ENCODE measurements at regions not wholly inside any gene's neighbourhood (a gene's known extent, or its start where the extent isn't known, plus 50 kb on each side); places are given as distances from the start of the nearest gene placed in this dataset.
A peak's percentile ranks its signal among the peaks of the same experiment; 100 is the strongest.

- H3K27me3 ChIP-seq: no peaks in the 10 kb centered on the region
- no peaks in the 10 kb centered on the region for H3K36me3 ChIP-seq
- DNase-seq: no peak
- no peak overlapping the region for H3K4me3 ChIP-seq
- H3K9me3 ChIP-seq: no peaks in the 10 kb centered on the region
Measured at GRCh38 chr2:226076529-226076928, 677.0 kb downstream of the NYAP2 start.

- DNase-seq: no peak
- no peaks in the 10 kb centered on the region for H3K27me3 ChIP-seq
Measured at GRCh38 chr2:226074391-226074790, 674.9 kb downstream of the NYAP2 start.

GRCh38 chr2:226073496-226074160, 674.1 kb downstream of the NYAP2 start:
- no peaks in the 10 kb centered on the region for H3K9me3 ChIP-seq
- no peaks in the 10 kb centered on the region for H3K27me3 ChIP-seq
- no peak overlapping the region for H3K4me3 ChIP-seq
- no peak for DNase-seq
- no peaks in the 10 kb centered on the region for H3K36me3 ChIP-seq

More at GRCh38 chr2:226074391-226074790, 674.9 kb downstream of the NYAP2 start:
- H3K4me3 ChIP-seq: no peak overlapping the region
- H3K36me3 ChIP-seq: no peaks in the 10 kb centered on the region
- no peaks in the 10 kb centered on the region for H3K9me3 ChIP-seq

GRCh38 chr2:226066873-226067272, 667.4 kb downstream of the NYAP2 start:
- no peaks in the 10 kb centered on the region for H3K36me3 ChIP-seq
- H3K27me3 ChIP-seq: no peaks in the 10 kb centered on the region
- DNase-seq: no peak
- H3K4me3 ChIP-seq: no peak overlapping the region
- no peaks in the 10 kb centered on the region for H3K9me3 ChIP-seq

- Histone ChIP-seq H3K9me3 (no peaks in the 10 kb centered on the region), H3K36me3 (no peaks in the 10 kb centered on the region), H3K27me3 (no peaks in the 10 kb centered on the region), H3K4me3 (no peak overlapping the region)
- no peak for DNase-seq
Measured at GRCh38 chr2:226066391-226066790, 666.9 kb downstream of the NYAP2 start.

- no peaks in the 10 kb centered on the region for H3K9me3 ChIP-seq
- no peaks in the 10 kb centered on the region for H3K36me3 ChIP-seq
- no peaks in the 10 kb centered on the region for H3K27me3 ChIP-seq
- no peak overlapping the region for H3K4me3 ChIP-seq
- no peak for DNase-seq
Measured at GRCh38 chr2:226064932-226065570, 665.5 kb downstream of the NYAP2 start.

- Histone ChIP-seq H3K36me3 (no peaks in the 10 kb centered on the region), H3K4me3 (no peak overlapping the region), H3K9me3 (no peaks in the 10 kb centered on the region), H3K27me3 (no peaks in the 10 kb centered on the region)
- peak; percentile 35 for DNase-seq
Measured at GRCh38 chr2:226063704-226064440, 664.4 kb downstream of the NYAP2 start.

GRCh38 chr2:226059961-226060627, 660.6 kb downstream of the NYAP2 start:
- Histone ChIP-seq H3K9me3 (no peaks in the 10 kb centered on the region), H3K4me3 (no peak overlapping the region)
- DNase-seq: no peak

GRCh38 chr2:226057914-226058313, 658.4 kb downstream of the NYAP2 start:
- Histone ChIP-seq H3K36me3 (no peaks in the 10 kb centered on the region), H3K27me3 (no peaks in the 10 kb centered on the region), H3K9me3 (no peaks in the 10 kb centered on the region), H3K4me3 (no peak overlapping the region)
- no peak for DNase-seq

More at GRCh38 chr2:226059961-226060627, 660.6 kb downstream of the NYAP2 start:
- Histone ChIP-seq H3K27me3 (no peaks in the 10 kb centered on the region), H3K36me3 (no peaks in the 10 kb centered on the region)

- Histone ChIP-seq H3K27me3 (no peaks in the 10 kb centered on the region), H3K36me3 (no peaks in the 10 kb centered on the region), H3K9me3 (no peaks in the 10 kb centered on the region), H3K4me3 (no peak overlapping the region)
- no peak for DNase-seq
Measured at GRCh38 chr2:226057365-226057764, 657.9 kb downstream of the NYAP2 start.

GRCh38 chr2:226052772-226053416, 653.4 kb downstream of the NYAP2 start:
- no peak for DNase-seq
- Histone ChIP-seq H3K27me3 (no peaks in the 10 kb centered on the region), H3K36me3 (no peaks in the 10 kb centered on the region), H3K9me3 (no peaks in the 10 kb centered on the region), H3K4me3 (no peak overlapping the region)

- H3K9me3 ChIP-seq: no peaks in the 10 kb centered on the region
- no peaks in the 10 kb centered on the region for H3K27me3 ChIP-seq
- H3K36me3 ChIP-seq: no peaks in the 10 kb centered on the region
- DNase-seq: no peak
- H3K4me3 ChIP-seq: no peak overlapping the region
Measured at GRCh38 chr2:226050822-226051221, 651.3 kb downstream of the NYAP2 start.

- Histone ChIP-seq H3K27me3 (no peaks in the 10 kb centered on the region), H3K36me3 (no peaks in the 10 kb centered on the region), H3K4me3 (no peak overlapping the region), H3K9me3 (no peaks in the 10 kb centered on the region)
- peak; percentile 42 for DNase-seq
Measured at GRCh38 chr2:226048611-226049010, 649.1 kb downstream of the NYAP2 start.

- Histone ChIP-seq H3K27me3 (no peaks in the 10 kb centered on the region), H3K9me3 (no peaks in the 10 kb centered on the region), H3K36me3 (no peaks in the 10 kb centered on the region), H3K4me3 (no peak overlapping the region)
- no peak for DNase-seq
Measured at GRCh38 chr2:226045080-226045479, 645.6 kb downstream of the NYAP2 start.

GRCh38 chr2:226040344-226040900, 640.9 kb downstream of the NYAP2 start:
- H3K9me3 ChIP-seq: peaks cover 3% of the 10 kb centered on the region; the same call in 1 of the 2 replicates
- no peak for DNase-seq
- H3K36me3 ChIP-seq: no peaks in the 10 kb centered on the region
- H3K27me3 ChIP-seq: no peaks in the 10 kb centered on the region
- no peak overlapping the region for H3K4me3 ChIP-seq

GRCh38 chr2:226037526-226037925, 638.0 kb downstream of the NYAP2 start:
- DNase-seq: no peak
- H3K36me3 ChIP-seq: no peaks in the 10 kb centered on the region
- no peak overlapping the region for H3K4me3 ChIP-seq
- peaks cover 3% of the 10 kb centered on the region; the same call in 1 of the 2 replicates for H3K9me3 ChIP-seq
- no peaks in the 10 kb centered on the region for H3K27me3 ChIP-seq

All from MG63 (cell line).